ENCODE measurements at regions not wholly inside any gene's neighbourhood (a gene's known extent, or its start where the extent isn't known, plus 50 kb on each side); places are given as distances from the start of the nearest gene placed in this dataset.
A peak's percentile ranks its signal among the peaks of the same experiment; 100 is the strongest.

DNA sequence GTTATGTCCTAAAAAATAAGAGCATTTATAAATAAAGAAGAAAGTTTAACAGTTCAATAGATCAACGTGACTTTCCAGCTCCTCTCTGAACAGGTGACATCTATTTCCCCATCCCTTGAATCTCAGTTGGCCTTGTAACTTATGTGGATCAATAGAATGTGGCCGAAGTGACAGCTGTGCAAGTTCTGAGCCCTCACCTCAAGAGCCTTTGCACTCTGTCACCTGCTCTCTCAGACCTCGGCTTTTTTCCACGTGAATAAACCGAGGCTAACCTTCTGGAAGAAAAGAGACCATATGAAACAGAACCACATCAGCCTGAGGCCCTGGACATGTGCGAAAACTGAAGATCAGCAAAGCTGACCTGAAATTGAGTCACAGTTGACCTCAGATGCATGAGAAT lies 253.0 kb downstream of the DAD1 start:
- no peak overlapping the region for H3K4me3 ChIP-seq (ENCODE audit: low read depth, low read length)
- DNase-seq (ENCODE audit: low read depth): no peak
- TF ChIP-seq, protein P1, sequence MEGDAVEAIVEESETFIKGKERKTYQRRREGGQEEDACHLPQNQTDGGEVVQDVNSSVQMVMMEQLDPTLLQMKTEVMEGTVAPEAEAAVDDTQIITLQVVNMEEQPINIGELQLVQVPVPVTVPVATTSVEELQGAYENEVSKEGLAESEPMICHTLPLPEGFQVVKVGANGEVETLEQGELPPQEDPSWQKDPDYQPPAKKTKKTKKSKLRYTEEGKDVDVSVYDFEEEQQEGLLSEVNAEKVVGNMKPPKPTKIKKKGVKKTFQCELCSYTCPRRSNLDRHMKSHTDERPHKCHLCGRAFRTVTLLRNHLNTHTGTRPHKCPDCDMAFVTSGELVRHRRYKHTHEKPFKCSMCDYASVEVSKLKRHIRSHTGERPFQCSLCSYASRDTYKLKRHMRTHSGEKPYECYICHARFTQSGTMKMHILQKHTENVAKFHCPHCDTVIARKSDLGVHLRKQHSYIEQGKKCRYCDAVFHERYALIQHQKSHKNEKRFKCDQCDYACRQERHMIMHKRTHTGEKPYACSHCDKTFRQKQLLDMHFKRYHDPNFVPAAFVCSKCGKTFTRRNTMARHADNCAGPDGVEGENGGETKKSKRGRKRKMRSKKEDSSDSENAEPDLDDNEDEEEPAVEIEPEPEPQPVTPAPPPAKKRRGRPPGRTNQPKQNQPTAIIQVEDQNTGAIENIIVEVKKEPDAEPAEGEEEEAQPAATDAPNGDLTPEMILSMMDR (IDR thresholded peaks at IDR 0.05; ENCODE audit: control insufficient read depth, extremely low read depth, insufficient read depth): no peak

DNA sequence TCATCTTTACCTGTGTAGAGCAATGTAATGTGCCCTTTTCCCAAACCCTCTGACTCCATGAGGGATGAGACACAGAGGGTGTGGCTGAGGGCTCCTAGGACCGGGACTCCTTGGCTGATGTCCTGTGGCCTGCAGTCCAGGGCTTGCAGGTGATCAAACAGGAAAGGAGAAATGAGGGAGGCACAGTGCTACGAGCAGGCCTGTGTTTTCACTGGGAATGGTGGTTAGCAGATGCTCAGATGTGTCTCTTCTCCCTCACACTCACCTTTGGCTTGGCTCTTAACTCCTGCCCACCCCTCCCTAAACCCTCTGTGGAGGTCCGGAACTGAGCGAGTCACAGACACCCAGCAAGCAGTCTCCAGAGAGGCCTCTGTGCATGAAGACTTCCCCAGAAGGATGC lies 254.4 kb downstream of the DAD1 start:
- no peak for DNase-seq (ENCODE audit: low read depth)
- TF ChIP-seq, protein P1 (IDR thresholded peaks at IDR 0.05; ENCODE audit: control insufficient read depth, extremely low read depth, insufficient read depth): no peak
- no peak overlapping the region for H3K4me3 ChIP-seq (ENCODE audit: low read depth, low read length)

DNA sequence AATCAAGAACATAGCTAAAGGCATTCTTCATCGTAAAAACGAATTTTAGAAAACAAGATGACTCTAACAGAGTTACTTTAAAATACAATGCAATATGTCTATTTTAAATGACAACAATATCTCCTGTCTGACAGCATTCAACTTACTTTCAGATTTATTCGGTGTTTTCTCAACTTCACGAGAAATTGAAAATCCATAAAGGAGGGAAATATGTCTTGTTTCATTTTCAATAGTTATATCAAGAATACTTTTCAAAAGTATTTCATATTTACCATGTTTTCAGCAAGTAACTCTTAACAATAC lies 254.8 kb downstream of the DAD1 start:
- no peak for DNase-seq (ENCODE audit: low read depth)
- H3K4me3 ChIP-seq (ENCODE audit: low read depth, low read length): no peak overlapping the region
- TF ChIP-seq, protein P1 (IDR thresholded peaks at IDR 0.05; ENCODE audit: control insufficient read depth, extremely low read depth, insufficient read depth): no peak

DNA sequence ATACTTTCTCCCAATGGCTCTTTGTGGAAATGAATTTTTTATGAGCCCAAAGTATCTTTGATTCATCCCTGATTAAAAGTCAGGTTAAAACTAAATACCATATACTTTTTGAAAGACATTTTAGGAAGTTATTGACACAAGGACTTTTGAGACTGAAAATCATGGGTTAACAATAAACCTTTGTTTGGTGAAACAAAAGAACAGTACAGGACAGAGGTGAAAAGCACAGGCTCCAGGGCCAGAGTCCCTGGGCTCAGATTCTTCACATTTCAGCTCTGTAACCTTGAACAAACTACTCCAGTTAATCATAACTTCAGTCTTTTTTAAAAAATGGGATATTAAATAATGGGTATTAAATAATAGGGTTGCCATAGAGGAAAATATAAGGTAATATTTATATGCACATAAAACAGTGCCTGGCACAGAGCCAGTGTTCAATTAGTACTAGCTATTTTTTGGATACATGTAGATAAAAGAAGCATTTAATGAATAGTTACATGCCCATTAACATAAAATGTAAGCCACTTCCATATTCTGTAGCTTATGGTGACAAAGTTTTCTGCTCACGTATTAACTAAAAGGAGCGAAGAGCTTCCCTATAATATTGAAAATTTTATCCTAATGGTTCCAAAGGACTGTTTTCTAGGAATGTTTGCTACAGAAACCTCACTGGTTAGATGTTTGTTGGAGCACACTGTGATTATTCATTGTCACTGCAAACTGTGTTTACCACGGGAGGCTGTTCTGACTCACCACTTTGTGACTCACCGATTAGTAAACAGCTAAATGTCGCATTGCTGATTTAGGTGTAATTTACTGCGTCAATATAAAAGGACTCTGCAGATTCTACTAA lies 255.4 kb downstream of the DAD1 start:
- no peak overlapping the region; the same call in 1 of the 2 replicates for H3K4me3 ChIP-seq (ENCODE audit: low read depth, low read length)
- TF ChIP-seq, protein P1 (IDR thresholded peaks at IDR 0.05; ENCODE audit: control insufficient read depth, extremely low read depth, insufficient read depth): no peak
- DNase-seq (ENCODE audit: low read depth): peak; percentile 85

DNA sequence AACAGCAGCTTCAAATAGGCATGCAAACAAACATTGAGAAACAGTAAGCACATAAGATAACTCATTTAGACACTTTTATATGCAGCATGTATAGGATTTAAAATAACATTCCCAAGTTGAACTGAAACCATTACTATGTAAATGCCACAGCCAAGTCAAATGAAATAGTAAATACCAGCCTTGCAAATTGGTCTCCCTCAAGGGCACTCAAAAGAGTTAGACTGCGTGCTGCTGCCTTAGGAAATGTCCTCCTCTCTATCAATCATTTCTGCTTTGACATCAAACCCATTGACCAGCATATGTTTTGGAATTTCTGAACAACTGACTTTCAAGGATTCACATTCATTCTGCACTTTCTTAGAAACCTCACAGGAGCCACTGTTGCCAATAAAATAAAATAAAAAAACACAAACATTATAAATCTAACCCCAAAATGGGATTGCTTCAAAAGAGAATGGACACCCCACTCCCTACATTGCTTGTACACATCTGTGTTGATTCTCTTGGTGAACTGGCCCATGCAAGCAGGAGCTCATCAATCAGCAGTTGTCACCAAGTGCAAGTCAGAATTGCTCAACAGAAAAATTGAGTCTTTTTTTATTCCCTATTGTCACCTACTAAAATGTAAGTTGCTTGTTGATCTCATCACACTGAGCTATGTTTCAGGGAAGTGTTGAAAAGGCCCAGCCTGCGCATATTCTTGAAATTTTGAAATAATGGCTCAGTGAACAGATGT lies 256.2 kb downstream of the DAD1 start:
- DNase-seq (ENCODE audit: low read depth): no peak
- H3K4me3 ChIP-seq (ENCODE audit: low read depth, low read length): no peak overlapping the region
- TF ChIP-seq, protein P1 (IDR thresholded peaks at IDR 0.05; ENCODE audit: control insufficient read depth, extremely low read depth, insufficient read depth): no peak

DNA sequence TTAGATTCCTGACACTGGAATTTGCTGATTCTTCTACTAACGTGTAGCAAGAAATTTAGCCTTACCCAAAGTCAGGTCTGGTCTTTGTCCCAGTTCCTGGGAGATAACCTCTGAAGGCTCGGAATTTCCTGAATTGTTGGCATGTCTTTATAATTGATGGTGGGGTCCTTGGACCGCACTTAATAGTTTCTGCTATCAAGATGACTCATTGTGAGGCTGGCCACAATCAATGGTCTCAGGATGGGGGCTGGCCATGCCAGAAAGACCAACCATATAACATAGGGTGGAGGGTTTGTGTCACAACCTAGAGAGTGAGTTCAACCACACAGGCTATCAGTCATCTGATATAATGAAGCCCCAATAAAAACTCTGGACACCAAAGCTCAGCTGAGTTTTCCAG lies 259.7 kb downstream of the DAD1 start:
- H3K4me3 ChIP-seq (ENCODE audit: low read depth, low read length): no peak overlapping the region
- TF ChIP-seq, protein P1 (IDR thresholded peaks at IDR 0.05; ENCODE audit: control insufficient read depth, extremely low read depth, insufficient read depth): no peak
- DNase-seq (ENCODE audit: low read depth): no peak

Data from LNCaP clone FGC (cell line).